ENCODE measurements at regions not wholly inside any gene's neighbourhood (a gene's known extent, or its start where the extent isn't known, plus 50 kb on each side); places are given as distances from the start of the nearest gene placed in this dataset.

DNA sequence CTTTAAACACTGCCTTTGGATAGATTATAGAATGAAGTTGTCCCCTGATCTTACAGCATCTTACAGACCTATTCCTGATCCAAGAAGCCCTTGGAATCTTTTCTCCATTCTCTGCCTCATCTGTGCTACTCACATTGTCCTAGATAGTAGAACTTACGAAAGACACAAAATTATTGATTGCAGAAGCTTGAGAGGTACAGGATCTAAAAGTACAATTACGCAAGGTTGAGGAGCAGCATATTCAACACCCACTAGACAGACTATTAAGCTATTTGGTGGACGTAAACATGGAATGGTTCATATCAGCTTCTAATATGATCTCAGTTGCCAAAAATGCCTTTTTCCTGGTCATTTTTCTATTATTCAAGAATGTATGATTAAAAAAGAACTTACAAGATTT, 90.5 kb upstream of the SEM1 start:
- TF ChIP-seq, protein P1, sequence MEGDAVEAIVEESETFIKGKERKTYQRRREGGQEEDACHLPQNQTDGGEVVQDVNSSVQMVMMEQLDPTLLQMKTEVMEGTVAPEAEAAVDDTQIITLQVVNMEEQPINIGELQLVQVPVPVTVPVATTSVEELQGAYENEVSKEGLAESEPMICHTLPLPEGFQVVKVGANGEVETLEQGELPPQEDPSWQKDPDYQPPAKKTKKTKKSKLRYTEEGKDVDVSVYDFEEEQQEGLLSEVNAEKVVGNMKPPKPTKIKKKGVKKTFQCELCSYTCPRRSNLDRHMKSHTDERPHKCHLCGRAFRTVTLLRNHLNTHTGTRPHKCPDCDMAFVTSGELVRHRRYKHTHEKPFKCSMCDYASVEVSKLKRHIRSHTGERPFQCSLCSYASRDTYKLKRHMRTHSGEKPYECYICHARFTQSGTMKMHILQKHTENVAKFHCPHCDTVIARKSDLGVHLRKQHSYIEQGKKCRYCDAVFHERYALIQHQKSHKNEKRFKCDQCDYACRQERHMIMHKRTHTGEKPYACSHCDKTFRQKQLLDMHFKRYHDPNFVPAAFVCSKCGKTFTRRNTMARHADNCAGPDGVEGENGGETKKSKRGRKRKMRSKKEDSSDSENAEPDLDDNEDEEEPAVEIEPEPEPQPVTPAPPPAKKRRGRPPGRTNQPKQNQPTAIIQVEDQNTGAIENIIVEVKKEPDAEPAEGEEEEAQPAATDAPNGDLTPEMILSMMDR (IDR thresholded peaks at IDR 0.05; ENCODE audit: insufficient read depth, low read length) = no peak
- no peak for TF ChIP-seq GABPA (IDR thresholded peaks at IDR 0.05; ENCODE audit: low read depth)
- TF ChIP-seq POLR2AphosphoS5 (IDR thresholded peaks at IDR 0.05; ENCODE audit: low read depth) = no peak
- TF ChIP-seq, protein P2, sequence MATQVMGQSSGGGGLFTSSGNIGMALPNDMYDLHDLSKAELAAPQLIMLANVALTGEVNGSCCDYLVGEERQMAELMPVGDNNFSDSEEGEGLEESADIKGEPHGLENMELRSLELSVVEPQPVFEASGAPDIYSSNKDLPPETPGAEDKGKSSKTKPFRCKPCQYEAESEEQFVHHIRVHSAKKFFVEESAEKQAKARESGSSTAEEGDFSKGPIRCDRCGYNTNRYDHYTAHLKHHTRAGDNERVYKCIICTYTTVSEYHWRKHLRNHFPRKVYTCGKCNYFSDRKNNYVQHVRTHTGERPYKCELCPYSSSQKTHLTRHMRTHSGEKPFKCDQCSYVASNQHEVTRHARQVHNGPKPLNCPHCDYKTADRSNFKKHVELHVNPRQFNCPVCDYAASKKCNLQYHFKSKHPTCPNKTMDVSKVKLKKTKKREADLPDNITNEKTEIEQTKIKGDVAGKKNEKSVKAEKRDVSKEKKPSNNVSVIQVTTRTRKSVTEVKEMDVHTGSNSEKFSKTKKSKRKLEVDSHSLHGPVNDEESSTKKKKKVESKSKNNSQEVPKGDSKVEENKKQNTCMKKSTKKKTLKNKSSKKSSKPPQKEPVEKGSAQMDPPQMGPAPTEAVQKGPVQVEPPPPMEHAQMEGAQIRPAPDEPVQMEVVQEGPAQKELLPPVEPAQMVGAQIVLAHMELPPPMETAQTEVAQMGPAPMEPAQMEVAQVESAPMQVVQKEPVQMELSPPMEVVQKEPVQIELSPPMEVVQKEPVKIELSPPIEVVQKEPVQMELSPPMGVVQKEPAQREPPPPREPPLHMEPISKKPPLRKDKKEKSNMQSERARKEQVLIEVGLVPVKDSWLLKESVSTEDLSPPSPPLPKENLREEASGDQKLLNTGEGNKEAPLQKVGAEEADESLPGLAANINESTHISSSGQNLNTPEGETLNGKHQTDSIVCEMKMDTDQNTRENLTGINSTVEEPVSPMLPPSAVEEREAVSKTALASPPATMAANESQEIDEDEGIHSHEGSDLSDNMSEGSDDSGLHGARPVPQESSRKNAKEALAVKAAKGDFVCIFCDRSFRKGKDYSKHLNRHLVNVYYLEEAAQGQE (IDR thresholded peaks at IDR 0.05; ENCODE audit: insufficient replicate concordance, low read depth) = no peak
- TF ChIP-seq SPI1 (IDR thresholded peaks at IDR 0.05; ENCODE audit: borderline replicate concordance, low read depth) = no peak

All from HL-60 (cell line).